ENCODE measurements at regions not wholly inside any gene's neighbourhood (a gene's known extent, or its start where the extent isn't known, plus 50 kb on each side); places are given as distances from the start of the nearest gene placed in this dataset.

- no peak for DNase-seq (ENCODE audit: low read depth in 3 of 3, low spot score in 2 of 3)
Observed at GRCh38 chrX:149275836-149276235, 229.3 kb downstream of the IDS start.

- DNase-seq (ENCODE audit: low read depth in 3 of 3, low spot score in 2 of 3), result no peak
Observed at GRCh38 chrX:149274516-149275105, 230.5 kb downstream of the IDS start.

- DNase-seq (ENCODE audit: low read depth in 3 of 3, low spot score in 2 of 3), result no peak
Observed at GRCh38 chrX:149272690-149273463, 232.2 kb downstream of the IDS start.

- no peak for DNase-seq (ENCODE audit: low read depth in 3 of 3, low spot score in 2 of 3)
Observed at GRCh38 chrX:149267878-149268813, 237.0 kb downstream of the IDS start.

- no peak for DNase-seq (ENCODE audit: low read depth in 3 of 3, low spot score in 2 of 3)
Observed at GRCh38 chrX:149262086-149262485, 243.0 kb downstream of the IDS start.

GRCh38 chrX:149259241-149259640 is 245.9 kb downstream of the IDS start:
- no peak for DNase-seq (ENCODE audit: low read depth in 3 of 3, low spot score in 2 of 3)

GRCh38 chrX:149255860-149256259 is 249.2 kb downstream of the IDS start:
- DNase-seq (ENCODE audit: low read depth in 3 of 3, low spot score in 2 of 3), result no peak

GRCh38 chrX:149248073-149248625 is 257.0 kb downstream of the IDS start:
- no peak for DNase-seq (ENCODE audit: low read depth in 3 of 3, low spot score in 2 of 3)

GRCh38 chrX:149230689-149231088 is 274.4 kb downstream of the IDS start:
- no peak for DNase-seq (ENCODE audit: low read depth in 3 of 3, low spot score in 2 of 3)

GRCh38 chrX:149223854-149224253 is 281.3 kb downstream of the IDS start:
- no peak for DNase-seq (ENCODE audit: low read depth in 3 of 3, low spot score in 2 of 3)

GRCh38 chrX:149222040-149222439 is 283.1 kb downstream of the IDS start:
- no peak for DNase-seq (ENCODE audit: low read depth in 3 of 3, low spot score in 2 of 3)

GRCh38 chrX:149221230-149221629 is 283.9 kb downstream of the IDS start:
- DNase-seq (ENCODE audit: low read depth in 3 of 3, low spot score in 2 of 3), result no peak

GRCh38 chrX:149213264-149213663 is 291.8 kb downstream of the IDS start:
- DNase-seq (ENCODE audit: low read depth in 3 of 3, low spot score in 2 of 3), result no peak

GRCh38 chrX:149208307-149208706 is 296.8 kb downstream of the IDS start:
- DNase-seq (ENCODE audit: low read depth in 3 of 3, low spot score in 2 of 3), result no peak

- DNase-seq (ENCODE audit: low read depth in 3 of 3, low spot score in 2 of 3), result no peak
Observed at GRCh38 chrX:149207518-149207917, 297.6 kb downstream of the IDS start.

- DNase-seq (ENCODE audit: low read depth in 3 of 3, low spot score in 2 of 3), result no peak
Observed at GRCh38 chrX:149205937-149206336, 299.2 kb downstream of the IDS start.

GRCh38 chrX:149205081-149205480 is 300.0 kb downstream of the IDS start:
- DNase-seq (ENCODE audit: low read depth in 3 of 3, low spot score in 2 of 3), result no peak

GRCh38 chrX:149199734-149200133 is 305.4 kb downstream of the IDS start:
- DNase-seq (ENCODE audit: low read depth in 3 of 3, low spot score in 2 of 3), result no peak

GRCh38 chrX:149198980-149199732 is 305.9 kb downstream of the IDS start:
- DNase-seq (ENCODE audit: low read depth in 3 of 3, low spot score in 2 of 3), result no peak

- DNase-seq (ENCODE audit: low read depth in 3 of 3, low spot score in 2 of 3), result no peak
Observed at GRCh38 chrX:149185087-149185486, 320.0 kb downstream of the IDS start.
